ENCODE measurements at regions not wholly inside any gene's neighbourhood (a gene's known extent, or its start where the extent isn't known, plus 50 kb on each side); places are given as distances from the start of the nearest gene placed in this dataset.

DNA sequence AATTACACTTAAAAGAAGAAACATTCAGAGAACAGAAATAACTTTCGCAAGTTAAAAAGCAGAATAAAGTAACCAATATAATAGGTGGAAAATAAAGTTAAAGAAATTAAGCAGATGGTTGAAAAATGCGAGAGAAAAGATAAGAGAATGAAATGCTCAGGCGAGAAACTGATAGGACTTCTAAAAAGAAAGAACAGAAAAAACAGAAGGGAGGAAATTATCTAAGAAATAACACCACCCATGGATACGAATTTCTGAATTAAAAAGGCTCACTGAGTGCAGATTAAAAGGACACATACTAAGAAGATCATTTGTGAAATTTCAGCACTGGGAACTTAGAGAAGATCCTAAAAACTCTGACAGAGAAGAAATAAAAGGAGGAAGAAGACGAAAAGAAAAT lies 92.0 kb downstream of the HLX start:
- TF ChIP-seq, protein P1, sequence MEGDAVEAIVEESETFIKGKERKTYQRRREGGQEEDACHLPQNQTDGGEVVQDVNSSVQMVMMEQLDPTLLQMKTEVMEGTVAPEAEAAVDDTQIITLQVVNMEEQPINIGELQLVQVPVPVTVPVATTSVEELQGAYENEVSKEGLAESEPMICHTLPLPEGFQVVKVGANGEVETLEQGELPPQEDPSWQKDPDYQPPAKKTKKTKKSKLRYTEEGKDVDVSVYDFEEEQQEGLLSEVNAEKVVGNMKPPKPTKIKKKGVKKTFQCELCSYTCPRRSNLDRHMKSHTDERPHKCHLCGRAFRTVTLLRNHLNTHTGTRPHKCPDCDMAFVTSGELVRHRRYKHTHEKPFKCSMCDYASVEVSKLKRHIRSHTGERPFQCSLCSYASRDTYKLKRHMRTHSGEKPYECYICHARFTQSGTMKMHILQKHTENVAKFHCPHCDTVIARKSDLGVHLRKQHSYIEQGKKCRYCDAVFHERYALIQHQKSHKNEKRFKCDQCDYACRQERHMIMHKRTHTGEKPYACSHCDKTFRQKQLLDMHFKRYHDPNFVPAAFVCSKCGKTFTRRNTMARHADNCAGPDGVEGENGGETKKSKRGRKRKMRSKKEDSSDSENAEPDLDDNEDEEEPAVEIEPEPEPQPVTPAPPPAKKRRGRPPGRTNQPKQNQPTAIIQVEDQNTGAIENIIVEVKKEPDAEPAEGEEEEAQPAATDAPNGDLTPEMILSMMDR (conservative IDR thresholded peaks at IDR 0.05; ENCODE audit: low read depth, low read length): no peak
- TF ChIP-seq EZH2phosphoT487 (IDR thresholded peaks at IDR 0.05; ENCODE audit: borderline replicate concordance, low read length) (no peak), EZH2 (IDR thresholded peaks at IDR 0.05; ENCODE audit: low read length, unreplicated experiment) (no peak)

Measured in PC-3 (cell line).